Dermis blood vessel endothelial cell (primary cell): ENCODE measurements at regions not wholly inside any gene's neighbourhood (a gene's known extent, or its start where the extent isn't known, plus 50 kb on each side); places are given as distances from the start of the nearest gene placed in this dataset.
"Not testable (repeated sequence)": the region's sequence is repeated elsewhere in the genome, so short reads cannot be mapped to it uniquely, and the experiment has no call there.

Experiments used
- DNase-seq: peaks from one replicate; pipeline ENCODE4 v3.0.0; 2010

GRCh38 chr3:18122264-18122663 is 302.9 kb downstream of the SATB1 start:
- DNase-seq: no peak

- no peak for DNase-seq
Measured at GRCh38 chr3:18121020-18121419, 304.1 kb downstream of the SATB1 start.

- no peak for DNase-seq
Measured at GRCh38 chr3:18119866-18120265, 305.3 kb downstream of the SATB1 start.

GRCh38 chr3:18114894-18115293 is 310.2 kb downstream of the SATB1 start:
- no peak for DNase-seq

GRCh38 chr3:18113417-18113816 is 311.7 kb downstream of the SATB1 start:
- no peak for DNase-seq

GRCh38 chr3:18112674-18113375 is 312.3 kb downstream of the SATB1 start:
- no peak for DNase-seq

- no peak for DNase-seq
Measured at GRCh38 chr3:18111796-18112232, 313.3 kb downstream of the SATB1 start.

GRCh38 chr3:18103591-18103990 is 321.5 kb downstream of the SATB1 start:
- DNase-seq: no peak

GRCh38 chr3:18100121-18100520 is 325.0 kb downstream of the SATB1 start:
- DNase-seq: no peak

- DNase-seq: no peak
Measured at GRCh38 chr3:18099611-18100010, 325.5 kb downstream of the SATB1 start.

GRCh38 chr3:18098960-18099587 is 326.1 kb downstream of the SATB1 start:
- no peak for DNase-seq

- DNase-seq: no peak
Measured at GRCh38 chr3:18097989-18098388, 327.1 kb downstream of the SATB1 start.

- DNase-seq: no peak
Measured at GRCh38 chr3:18097473-18097872, 327.7 kb downstream of the SATB1 start.

GRCh38 chr3:18092726-18093125 is 332.4 kb downstream of the SATB1 start:
- DNase-seq: no peak

- no peak for DNase-seq
Measured at GRCh38 chr3:18090377-18090776, 334.8 kb downstream of the SATB1 start.

GRCh38 chr3:18087988-18088387 is 337.2 kb downstream of the SATB1 start:
- no peak for DNase-seq

- DNase-seq: no peak
Measured at GRCh38 chr3:18086760-18087159, 338.4 kb downstream of the SATB1 start.

GRCh38 chr3:18086078-18086477 is 339.1 kb downstream of the SATB1 start:
- DNase-seq: no peak

GRCh38 chr3:18085429-18085828 is 339.7 kb downstream of the SATB1 start:
- DNase-seq: no peak

- not testable (repeated sequence) for DNase-seq
Measured at GRCh38 chr3:18083273-18083590, 340.8 kb upstream of the TBC1D5 start.

GRCh38 chr3:18082551-18083272 is 340.3 kb upstream of the TBC1D5 start:
- DNase-seq: no peak

- no peak for DNase-seq
Measured at GRCh38 chr3:18080198-18080689, 337.8 kb upstream of the TBC1D5 start.

GRCh38 chr3:18079739-18080138 is 337.3 kb upstream of the TBC1D5 start:
- no peak for DNase-seq

GRCh38 chr3:18079062-18079461 is 336.6 kb upstream of the TBC1D5 start:
- no peak for DNase-seq
